Adrenal gland (tissue), 9 donors: ENCODE measurements at regions not wholly inside any gene's neighbourhood (a gene's known extent, or its start where the extent isn't known, plus 50 kb on each side); places are given as distances from the start of the nearest gene placed in this dataset.
"Not testable (repeated sequence)": the region's sequence is repeated elsewhere in the genome, so short reads cannot be mapped to it uniquely, and the experiment has no call there.

Source experiments
- DNase-seq, 7 donors: peaks; one replicate each; pipeline ENCODE4 v3.0.0-alpha.2; 2019 to 2020
- H3K27ac ChIP-seq, 5 donors: fragments of 200-600 bp; sonication (generic) in 4 of 5; 1 replicate in 3 of 5; 2 replicates in 2 of 5; pipeline versions ENCODE4 v1.5.1 to v1.8.0; 2016 to 2020; ENCODE audit warnings: mild to moderate bottlenecking in 1 of 5
- H3K27me3 ChIP-seq: fragments of 200-600 bp; 2 replicates; pipeline ENCODE4 v1.8.0; 2021
- H3K36me3 ChIP-seq, 2 donors: fragments of 200-600 bp; replicated peaks in 1 of 2; 1 replicate in 1 of 2; 2 replicates in 1 of 2; pipeline versions ENCODE4 v1.5.1 to v1.8.0; 2018 to 2022
- H3K4me1 ChIP-seq, 2 donors: fragments of 200-600 bp; replicated peaks in 1 of 2; 1 replicate in 1 of 2; 2 replicates in 1 of 2; pipeline versions ENCODE4 v1.5.1 to v1.8.0; 2018 to 2021
- H3K4me3 ChIP-seq, 4 donors: fragments of 200-600 bp; sonication (generic) in 3 of 4; one replicate each; pipeline ENCODE4 v1.5.1; 2016 to 2018
- H3K9me3 ChIP-seq, 3 donors: fragments of 200-600 bp; sonication (generic) in 1 of 3; replicated peaks in 1 of 3; 1 replicate in 2 of 3; 2 replicates in 1 of 3; pipeline versions ENCODE4 v1.5.1 to v1.8.0; 2016 to 2021
- CTCF ChIP-seq, 6 experiments: fragments of 450-650 bp in 4 of 6; fragments of 200-600 bp in 2 of 6; sonication (generic) in 1 of 6; IDR thresholded peaks; 1 replicate in 5 of 6; 2 replicates in 1 of 6; pipeline versions ENCODE4 v1.5.1 to v1.8.0; 2016 to 2021; ENCODE audit warnings: antibody characterized with exemption in 6 of 6, mild to moderate bottlenecking in 2 of 6, moderate library complexity in 1 of 6
- POLR2A ChIP-seq, 2 donors: fragments of 450-650 bp; IDR thresholded peaks; one replicate each; pipeline ENCODE4 v1.6.1; 2017; ENCODE audit warnings: antibody characterized with exemption in 2 of 2, mild to moderate bottlenecking in 2 of 2, moderate library complexity in 1 of 2
- WGBS, 4 donors: extraction: QIAGEN DNeasy Blood & Tissue Kit in 2 of 4; methylation state at CpG; one replicate each; pipeline versions ENCODE4 v1.1.5 to v1.1.7; 2013 to 2017; 5-methylcytosine and 5-hydroxymethylcytosine counted together
- intact Hi-C, 2 donors: fragments of 100-400 bp; cut with DNase I; formaldehyde crosslinking; loops; one replicate each; pipeline versions ENCODE4 v1.14.1 to v1.15.0; 2022 to 2023
- donor health status: healthy with polysubstance abuse.
- donor health status: Bipolar disorder and iron deficiency.
- donor health status: DM: yes; HTN: yes; CAD: no.
- donor health status: DM: no; HTN: no; CAD: no.
- donor health status: DM: no; HTN: no; CAD: no.

- intact Hi-C loops: no loop called here
- TF ChIP-seq CTCF (IDR thresholded peaks at IDR 0.05) (no peak), POLR2A (IDR thresholded peaks at IDR 0.05) (no peak)
- 60 to 68% (median 64%) methylated on average over 5 of the region's 5 CpGs for WGBS, 4 donors
- no peak for DNase-seq
- no peaks in the 10 kb centered on the region for H3K4me1 ChIP-seq
- no peak overlapping the region for H3K27ac ChIP-seq
- no peaks in the 10 kb centered on the region for H3K36me3 ChIP-seq
- H3K9me3 ChIP-seq: no peaks in the 10 kb centered on the region
- H3K4me3 ChIP-seq: no peak overlapping the region
- no peaks in the 10 kb centered on the region for H3K27me3 ChIP-seq
Measured at GRCh38 chr12:73136386-73136785, 864.2 kb downstream of the TRHDE start.

GRCh38 chr12:73139642-73140041 lies 867.5 kb downstream of the TRHDE start:
- H3K4me1 ChIP-seq, intact Hi-C loops, H3K36me3 ChIP-seq, H3K9me3 ChIP-seq, H3K27me3 ChIP-seq, H3K4me3 ChIP-seq, H3K27ac ChIP-seq, DNase-seq: not testable (repeated sequence)
- 63 to 90% (median 78%) methylated on average over 2 of the region's 2 CpGs for WGBS, 4 donors

GRCh38 chr12:73158341-73158740 lies 886.2 kb downstream of the TRHDE start:
- H3K27me3 ChIP-seq: no peaks in the 10 kb centered on the region
- H3K36me3 ChIP-seq: no peaks in the 10 kb centered on the region
- intact Hi-C loops: no loop called here
- no peak overlapping the region for H3K4me3 ChIP-seq
- no peaks in the 10 kb centered on the region for H3K9me3 ChIP-seq
- H3K4me1 ChIP-seq: no peaks in the 10 kb centered on the region
- DNase-seq: no peak
- TF ChIP-seq CTCF (IDR thresholded peaks at IDR 0.05) (no peak), POLR2A (IDR thresholded peaks at IDR 0.05) (no peak)
- H3K27ac ChIP-seq: no peak overlapping the region

GRCh38 chr12:73159954-73160353 lies 887.8 kb downstream of the TRHDE start:
- Histone ChIP-seq H3K27ac (no peak overlapping the region), H3K4me1 (no peaks in the 10 kb centered on the region), H3K27me3 (no peaks in the 10 kb centered on the region), H3K9me3 (no peaks in the 10 kb centered on the region), H3K36me3 (no peaks in the 10 kb centered on the region), H3K4me3 (no peak overlapping the region)
- intact Hi-C loops: no loop called here
- DNase-seq: no peak
- no peak for TF ChIP-seq CTCF (IDR thresholded peaks at IDR 0.05)
- no peak for TF ChIP-seq POLR2A (IDR thresholded peaks at IDR 0.05)

- no peak for DNase-seq
- intact Hi-C loops: no loop called here
Measured at GRCh38 chr12:73161970-73162369, 889.8 kb downstream of the TRHDE start.

More at GRCh38 chr12:73161970-73162369, 889.8 kb downstream of the TRHDE start:
- no peak overlapping the region for H3K27ac ChIP-seq
- H3K36me3 ChIP-seq: no peaks in the 10 kb centered on the region
- H3K27me3 ChIP-seq: no peaks in the 10 kb centered on the region
- WGBS, 4 donors: 75 to 87% (median 79%) methylated on average over 2 of the region's 2 CpGs
- H3K9me3 ChIP-seq: no peaks in the 10 kb centered on the region
- TF ChIP-seq POLR2A (IDR thresholded peaks at IDR 0.05) (no peak), CTCF (IDR thresholded peaks at IDR 0.05) (no peak)
- no peak overlapping the region for H3K4me3 ChIP-seq
- H3K4me1 ChIP-seq: no peaks in the 10 kb centered on the region
